PC-3 (cell line): ENCODE measurements at regions not wholly inside any gene's neighbourhood (a gene's known extent, or its start where the extent isn't known, plus 50 kb on each side); places are given as distances from the start of the nearest gene placed in this dataset.

ENCODE experiments used
- ATAC-seq: fragments of 200-7000 bp; cut with Tn5 transposase; 2 replicates; pipeline ENCODE4 v1.9.1; 2020; ENCODE audit warnings: mild to moderate bottlenecking, moderate library complexity
- BruUV-seq: library from RNA; stranded (reverse); fragments of 400-500 nt; replicated peaks from 2 replicates; lab custom pipeline; 2021; lab: Mats Ljungman, UMichigan
- CTCF ChIA-PET: fragments of 300-600 bp; sonication (Branson Sonifier 250); formaldehyde crosslinking; loops from one replicate; lab custom pipeline; 2022; ENCODE audit warnings: antibody characterized with exemption; lab: Charles Lee
- POLR2A ChIA-PET: fragments of 300-600 bp; sonication (Branson Sonifier 250); formaldehyde crosslinking; loops from one replicate; lab custom pipeline; 2022; ENCODE audit warnings: antibody characterized with exemption; ENCODE audit not compliant: unreplicated experiment; lab: Charles Lee
- DNase-seq: peaks from one replicate; pipeline ENCODE4 v3.0.0-alpha.2; 2015
- H2AFZ ChIP-seq: fragments of 300-600 bp; sonication (generic); 2 replicates; pipeline ENCODE4 v1.6.0; 2016; ENCODE audit warnings: antibody characterized with exemption, low read length
- H3F3A ChIP-seq: fragments of 300-600 bp; sonication (generic); one replicate; pipeline ENCODE4 v1.6.0; 2017; ENCODE audit warnings: antibody characterized with exemption, low read length, control low read depth, mild to moderate bottlenecking; ENCODE audit not compliant: unreplicated experiment
- H3K27ac ChIP-seq: fragments of 300-600 bp; sonication (generic); 2 replicates; pipeline ENCODE4 v1.5.1; 2016; ENCODE audit warnings: mild to moderate bottlenecking, low read length
- H3K27me3 ChIP-seq: fragments of 300-600 bp; sonication (generic); 2 replicates; pipeline ENCODE4 v1.6.1; 2016; ENCODE audit warnings: low read length, mixed read lengths
- H3K36me3 ChIP-seq: fragments of 300-600 bp; sonication (generic); 2 replicates; pipeline ENCODE4 v1.6.1; 2016; ENCODE audit warnings: low read depth, mixed run types, low read length, mixed read lengths
- H3K4me1 ChIP-seq: fragments of 300-600 bp; sonication (generic); 2 replicates; pipeline ENCODE4 v1.5.1; 2016; ENCODE audit warnings: low read length; ENCODE audit not compliant: insufficient read depth
- H3K4me2 ChIP-seq: fragments of 300-600 bp; sonication (generic); 2 replicates; pipeline ENCODE4 v1.6.0; 2016; ENCODE audit warnings: low read length
- H3K4me3 ChIP-seq: fragments of 300-600 bp; sonication (generic); 2 replicates; pipeline ENCODE4 v1.5.1; 2016; ENCODE audit warnings: mild to moderate bottlenecking, low read length, mixed read lengths
- H3K79me2 ChIP-seq: fragments of 300-600 bp; sonication (generic); 2 replicates; pipeline ENCODE4 v1.6.1; 2017; ENCODE audit warnings: low read length, mixed read lengths
- H3K9ac ChIP-seq: fragments of 300-600 bp; sonication (generic); 2 replicates; pipeline ENCODE4 v1.6.0; 2016; ENCODE audit warnings: mild to moderate bottlenecking, low read length
- H3K9me2 ChIP-seq: fragments of 300-600 bp; sonication (generic); replicated peaks from 2 replicates; pipeline ENCODE4 v1.6.1; 2016; ENCODE audit warnings: mixed run types, low read length, mixed read lengths
- H3K9me3 ChIP-seq: fragments of 300-600 bp; sonication (generic); 2 replicates; pipeline ENCODE4 v1.6.1; 2016; ENCODE audit warnings: low read length, mixed read lengths
- H4K20me1 ChIP-seq: fragments of 300-600 bp; sonication (generic); 2 replicates; pipeline ENCODE4 v1.6.1; 2016; ENCODE audit warnings: low read length, mixed read lengths
- CTCF ChIP-seq: fragments of 300-600 bp; sonication (generic); conservative IDR thresholded peaks from 2 replicates; pipeline ENCODE4 v1.5.1; 2017; ENCODE audit warnings: antibody characterized with exemption, low read depth, mild to moderate bottlenecking, low read length
- EZH2 ChIP-seq: fragments of 300-600 bp; sonication (generic); IDR thresholded peaks from one replicate; pipeline ENCODE4 v1.6.1; 2017; ENCODE audit warnings: antibody characterized with exemption, mild to moderate bottlenecking, low read length; ENCODE audit not compliant: unreplicated experiment
- EZH2phosphoT487 ChIP-seq: fragments of 300-600 bp; sonication (generic); IDR thresholded peaks from 2 replicates; pipeline ENCODE4 v1.6.1; 2018; ENCODE audit warnings: mild to moderate bottlenecking, antibody characterized with exemption, low read length, borderline replicate concordance
- intact Hi-C: fragments of 100-400 bp; cut with micrococcal nuclease; formaldehyde crosslinking; loops from 2 replicates; pipeline ENCODE4 v1.9.0; 2023

- Histone ChIP-seq H3K4me3 (no peak overlapping the region), H3K36me3 (no peaks in the 10 kb centered on the region), H3K4me1 (no peaks in the 10 kb centered on the region), H3K9me3 (no peaks in the 10 kb centered on the region), H4K20me1 (no peaks in the 10 kb centered on the region), H3K27ac (no peak overlapping the region), H3K4me2 (no peak overlapping the region), H3K9ac (no peak overlapping the region), H3K9me2 (no peaks in the 10 kb centered on the region), H3K79me2 (no peaks in the 10 kb centered on the region), H3F3A (no peaks in the 10 kb centered on the region), H3K27me3 (no peaks in the 10 kb centered on the region; the same call in 1 of the 2 replicates), H2AFZ (no peak overlapping the region)
- ChIA-PET POLR2A (no interaction called here), CTCF (no interaction called here)
- no peak for DNase-seq
- no peak for ATAC-seq
- no TSS peak for BruUV-seq
- intact Hi-C loops, result no loop called here
- no peak for TF ChIP-seq EZH2phosphoT487
Measured at GRCh38 chr10:125377368-125377767, 217.0 kb upstream of the CTBP2 start.

- H3K36me3 ChIP-seq, result no peaks in the 10 kb centered on the region
- intact Hi-C loops, result no loop called here
- no peaks in the 10 kb centered on the region for H3K9me2 ChIP-seq
- no peak overlapping the region for H2AFZ ChIP-seq
- CTCF ChIA-PET, result no interaction called here
- DNase-seq (peak; percentile 22), ATAC-seq (no peak; the same call in 1 of the 2 replicates)
- H3K4me2 ChIP-seq, result no peak overlapping the region
- no TSS peak for BruUV-seq
- H3F3A ChIP-seq, result no peaks in the 10 kb centered on the region
- no peaks in the 10 kb centered on the region for H3K79me2 ChIP-seq
- H3K27me3 ChIP-seq, result no peaks in the 10 kb centered on the region; the same call in 1 of the 2 replicates
- H3K27ac ChIP-seq, result no peak overlapping the region
- no peak overlapping the region for H3K4me3 ChIP-seq
- H3K9ac ChIP-seq, result no peak overlapping the region
- H3K9me3 ChIP-seq, result no peaks in the 10 kb centered on the region
- no peaks in the 10 kb centered on the region for H4K20me1 ChIP-seq
- TF ChIP-seq CTCF (peak; percentile 27; the same call in 1 of the 2 replicates), EZH2phosphoT487 (no peak)
- no peaks in the 10 kb centered on the region for H3K4me1 ChIP-seq
- POLR2A ChIA-PET, result no interaction called here
Measured at GRCh38 chr10:125375210-125375609, 214.8 kb upstream of the CTBP2 start.

- POLR2A ChIA-PET, result no interaction called here
- Histone ChIP-seq H3F3A (no peaks in the 10 kb centered on the region), H3K79me2 (no peaks in the 10 kb centered on the region), H3K27ac (no peak overlapping the region), H3K27me3 (peaks cover 9% of the 10 kb centered on the region), H3K4me3 (no peak overlapping the region), H3K4me1 (no peaks in the 10 kb centered on the region), H3K9ac (no peak overlapping the region), H3K4me2 (no peak overlapping the region), H4K20me1 (no peaks in the 10 kb centered on the region), H2AFZ (no peak overlapping the region), H3K36me3 (no peaks in the 10 kb centered on the region), H3K9me2 (no peaks in the 10 kb centered on the region), H3K9me3 (no peaks in the 10 kb centered on the region)
- no TSS peak for BruUV-seq
- TF ChIP-seq CTCF (no peak), EZH2 (no peak), EZH2phosphoT487 (no peak)
- intact Hi-C loops, result no loop called here
- no peak for DNase-seq
- CTCF ChIA-PET, result no interaction called here
- ATAC-seq, result no peak
Measured at GRCh38 chr10:125373546-125373945, 213.2 kb upstream of the CTBP2 start.
